Neural cell (in vitro differentiated cells): ENCODE measurements at regions not wholly inside any gene's neighbourhood (a gene's known extent, or its start where the extent isn't known, plus 50 kb on each side); places are given as distances from the start of the nearest gene placed in this dataset.

Source experiments
- CTCF ChIP-seq: fragments of 450-650 bp; IDR thresholded peaks from 2 replicates; pipeline ENCODE4 v1.5.1; 2014; ENCODE audit warnings: antibody characterized with exemption, mild to moderate bottlenecking, moderate library complexity; ENCODE audit not compliant: poor library complexity, severe bottlenecking
- EZH2 ChIP-seq: fragments of 200-600, 300-800 bp; shearing (Covaris generic), sonication (generic); IDR thresholded peaks from 2 replicates; pipeline ENCODE4 v1.6.1; 2014; ENCODE audit warnings: antibody characterized with exemption, low read length, borderline replicate concordance, mild to moderate bottlenecking; ENCODE audit not compliant: insufficient read depth, poor library complexity, severe bottlenecking
- POLR2AphosphoS5 ChIP-seq: IDR thresholded peaks from 2 replicates; pipeline ENCODE4 v1.6.1; 2012
- RAD21 ChIP-seq: fragments of 450-650 bp; conservative IDR thresholded peaks from 2 replicates; pipeline ENCODE4 v1.6.1; 2014; ENCODE audit warnings: antibody characterized with exemption, mild to moderate bottlenecking, moderate library complexity
- REST ChIP-seq: IDR thresholded peaks from 2 replicates; pipeline ENCODE4 v1.6.1; 2012; ENCODE audit warnings: borderline replicate concordance
- SMC3 ChIP-seq: fragments of 450-650 bp; conservative IDR thresholded peaks from 2 replicates; pipeline ENCODE4 v1.6.1; 2014; ENCODE audit warnings: antibody characterized with exemption, mild to moderate bottlenecking, moderate library complexity; ENCODE audit not compliant: poor library complexity
- TAF1 ChIP-seq: IDR thresholded peaks from 2 replicates; pipeline ENCODE4 v1.6.1; 2012; ENCODE audit warnings: low read depth

GRCh38 chr6:168226902-168227318 is 92.7 kb downstream of the DACT2 start:
- no peak for TF ChIP-seq CTCF
- no peak for TF ChIP-seq EZH2
- no peak for TF ChIP-seq POLR2AphosphoS5
- no peak for TF ChIP-seq SMC3
- TF ChIP-seq REST: no peak
- TF ChIP-seq TAF1: no peak
- TF ChIP-seq RAD21: no peak
